H9 (cell line): ENCODE measurements at regions not wholly inside any gene's neighbourhood (a gene's known extent, or its start where the extent isn't known, plus 50 kb on each side); places are given as distances from the start of the nearest gene placed in this dataset.

Experiments used
- DNase-seq: peaks from one replicate; pipeline ENCODE4 v3.0.0-alpha.2; 2017
- H2AFZ ChIP-seq: one replicate; pipeline ENCODE4 v1.6.1; 2013; ENCODE audit warnings: mild to moderate bottlenecking, low read length, control low read depth, moderate library complexity
- H2AK5ac ChIP-seq: 2 replicates; pipeline ENCODE4 v1.6.1; 2013; ENCODE audit warnings: low read length, control low read depth, mixed read lengths; ENCODE audit not compliant: insufficient read length
- H2BK120ac ChIP-seq: one replicate; pipeline ENCODE4 v1.6.1; 2013; ENCODE audit warnings: low read depth, mild to moderate bottlenecking, low read length, control low read depth, inconsistent platforms; ENCODE audit not compliant: poor library complexity, severe bottlenecking
- H2BK12ac ChIP-seq: 2 replicates; pipeline ENCODE4 v1.6.1; 2013; ENCODE audit warnings: low read length, control low read depth, mixed read lengths, low read depth; ENCODE audit not compliant: insufficient read length
- H2BK15ac ChIP-seq: 2 replicates; pipeline ENCODE4 v1.6.1; 2013; ENCODE audit warnings: low read depth, low read length, control low read depth
- H2BK20ac ChIP-seq: one replicate; pipeline ENCODE4 v1.6.1; 2013; ENCODE audit warnings: low read depth, mild to moderate bottlenecking, low read length, control low read depth, inconsistent platforms; ENCODE audit not compliant: poor library complexity, severe bottlenecking
- H2BK5ac ChIP-seq: 2 replicates; pipeline ENCODE4 v1.6.1; 2013; ENCODE audit warnings: low read length, control low read depth, mixed read lengths; ENCODE audit not compliant: insufficient read length
- H3K14ac ChIP-seq: 2 replicates; pipeline ENCODE4 v1.6.1; 2013; ENCODE audit warnings: low read length, control low read depth; ENCODE audit not compliant: insufficient read depth
- H3K18ac ChIP-seq: 2 replicates; pipeline ENCODE4 v1.6.1; 2013; ENCODE audit warnings: low read depth, mild to moderate bottlenecking, mixed read lengths, low read length, control low read depth; ENCODE audit not compliant: insufficient read length
- H3K23ac ChIP-seq: 2 replicates; pipeline ENCODE4 v1.6.1; 2013; ENCODE audit warnings: low read length, control low read depth, mixed read lengths, low read depth; ENCODE audit not compliant: insufficient read length
- H3K23me2 ChIP-seq: 2 replicates; pipeline ENCODE4 v1.6.1; 2013; ENCODE audit warnings: low read depth, mild to moderate bottlenecking, mixed read lengths, low read length, control low read depth; ENCODE audit not compliant: insufficient read length, poor library complexity, severe bottlenecking
- H3K27ac ChIP-seq: 2 replicates; pipeline ENCODE4 v1.5.1; 2013; ENCODE audit warnings: low read length, control low read depth, mixed read lengths, low read depth; ENCODE audit not compliant: insufficient read length
- H3K27me3 ChIP-seq: 2 replicates; pipeline ENCODE4 v1.6.1; 2013; ENCODE audit warnings: low read length, control low read depth, inconsistent platforms; ENCODE audit not compliant: insufficient read depth
- H3K4ac ChIP-seq: 2 replicates; pipeline ENCODE4 v1.6.1; 2013; ENCODE audit warnings: low read depth, mild to moderate bottlenecking, control low read depth, inconsistent platforms, low read length, moderate library complexity
- H3K4me1 ChIP-seq: 2 replicates; pipeline ENCODE4 v1.6.1; 2013; ENCODE audit warnings: low read length, control low read depth, inconsistent platforms; ENCODE audit not compliant: insufficient read depth
- H3K4me2 ChIP-seq: 2 replicates; pipeline ENCODE4 v1.6.1; 2013; ENCODE audit warnings: low read length, control low read depth, mixed read lengths; ENCODE audit not compliant: insufficient read length, insufficient read depth
- H3K56ac ChIP-seq: 2 replicates; pipeline ENCODE4 v1.6.1; 2013; ENCODE audit warnings: low read depth, mild to moderate bottlenecking, mixed read lengths, low read length, control low read depth; ENCODE audit not compliant: insufficient read length
- H3K79me1 ChIP-seq: 2 replicates; pipeline ENCODE4 v1.6.1; 2013; ENCODE audit warnings: low read depth, mild to moderate bottlenecking, moderate library complexity, low read length, control low read depth, inconsistent platforms; ENCODE audit not compliant: insufficient read depth, poor library complexity, severe bottlenecking
- H3K79me2 ChIP-seq: 2 replicates; pipeline ENCODE4 v1.6.1; 2013; ENCODE audit warnings: low read length, control low read depth, inconsistent platforms; ENCODE audit not compliant: insufficient read depth
- H3K9ac ChIP-seq: 2 replicates; pipeline ENCODE4 v1.6.1; 2013; ENCODE audit warnings: low read length, control low read depth, mixed read lengths; ENCODE audit not compliant: insufficient read length; ENCODE audit errors: extremely low read depth
- H3K9me3 ChIP-seq: one replicate; pipeline ENCODE4 v1.6.1; 2013; ENCODE audit warnings: low read depth, low read length, inconsistent platforms; ENCODE audit not compliant: control insufficient read depth
- H3T11ph ChIP-seq: one replicate; pipeline ENCODE4 v1.6.1; 2013; ENCODE audit warnings: mild to moderate bottlenecking, low read length, control low read depth, inconsistent platforms
- H4K20me1 ChIP-seq: one replicate; pipeline ENCODE4 v1.6.1; 2013; ENCODE audit not compliant: control insufficient read depth, insufficient read length, insufficient read depth
- H4K5ac ChIP-seq: 2 replicates; pipeline ENCODE4 v1.6.1; 2013; ENCODE audit warnings: low read depth, mild to moderate bottlenecking, mixed read lengths, low read length, control low read depth; ENCODE audit not compliant: insufficient read length
- H4K8ac ChIP-seq: replicated peaks from 2 replicates; pipeline ENCODE4 v1.6.1; 2013; ENCODE audit warnings: low read length, control low read depth, mixed read lengths, low read depth; ENCODE audit not compliant: insufficient read length
- H4K91ac ChIP-seq: 2 replicates; pipeline ENCODE4 v1.6.1; 2013; ENCODE audit warnings: low read depth, mild to moderate bottlenecking, moderate library complexity, mixed read lengths, low read length, control low read depth; ENCODE audit not compliant: insufficient read length
- H3K27ac Mint-ChIP-seq, 3 experiments: 2 replicates in 2 of 3; 3 replicates in 1 of 3; pipeline ENCODE4 v1.8.0; 2020 to 2021; ENCODE audit warnings: mixed read lengths in 3 of 3, mild to moderate bottlenecking in 1 of 3, moderate library complexity in 1 of 3
- H3K27me3 Mint-ChIP-seq: 2 replicates; pipeline ENCODE4 v1.8.0; 2021; ENCODE audit warnings: low read depth, mild to moderate bottlenecking, moderate library complexity, mixed read lengths
- H3K36me3 Mint-ChIP-seq, 3 experiments: 2 replicates in 2 of 3; 3 replicates in 1 of 3; pipeline ENCODE4 v1.8.0; 2020 to 2021; ENCODE audit warnings: low read depth in 3 of 3, mixed read lengths in 3 of 3; ENCODE audit not compliant: insufficient read depth in 1 of 3
- H3K4me1 Mint-ChIP-seq, 2 experiments: 2 replicates each; pipeline ENCODE4 v1.8.0; 2020; ENCODE audit warnings: mixed read lengths in 2 of 2
- H3K4me3 Mint-ChIP-seq, 2 experiments: 2 replicates in 1 of 2; 3 replicates in 1 of 2; pipeline ENCODE4 v1.8.0; 2020 to 2021; ENCODE audit warnings: mild to moderate bottlenecking in 2 of 2, mixed read lengths in 2 of 2, moderate library complexity in 1 of 2
- H3K9me3 Mint-ChIP-seq, 2 experiments: 2 replicates in 1 of 2; 3 replicates in 1 of 2; pipeline ENCODE4 v1.8.0; 2020; ENCODE audit warnings: mild to moderate bottlenecking in 2 of 2, mixed read lengths in 2 of 2, moderate library complexity in 1 of 2
- CTCF ChIP-seq: fragments of 200-600 bp; sonication (generic); conservative IDR thresholded peaks from 3 replicates; pipeline ENCODE4 v1.8.0; 2021; ENCODE audit warnings: antibody characterized with exemption, mild to moderate bottlenecking
- WGBS: extraction: QIAGEN DNeasy Blood & Tissue Kit; methylation state at CpG from one replicate; pipeline ENCODE4 v1.1.7; 2013; ENCODE audit warnings: missing lambda C conversion rate, low lambda C conversion rate, mixed read lengths; ENCODE audit not compliant: insufficient read length; ENCODE audit errors: extremely low coverage; 5-methylcytosine and 5-hydroxymethylcytosine counted together

- Histone ChIP-seq H3K27me3 (no peaks in the 10 kb centered on the region), H3K4ac (no peak overlapping the region), H3K4me2 (no peak overlapping the region), H3K18ac (no peak overlapping the region), H3K79me2 (no peaks in the 10 kb centered on the region), H4K5ac (no peak overlapping the region), H3K23me2 (no peaks in the 10 kb centered on the region), H3K23ac (no peak overlapping the region), H3K14ac (no peak overlapping the region), H4K91ac (no peak overlapping the region), H2BK20ac (no peak overlapping the region), H3K79me1 (no peaks in the 10 kb centered on the region), H2AFZ (no peak overlapping the region), H2BK15ac (no peak overlapping the region), H3K9me3 (no peaks in the 10 kb centered on the region), H2AK5ac (no peak overlapping the region), H3K4me1 (no peaks in the 10 kb centered on the region; the same call in 1 of the 2 replicates), H2BK12ac (no peak overlapping the region), H4K20me1 (no peaks in the 10 kb centered on the region), H4K8ac (no peak overlapping the region), H3K56ac (no peak overlapping the region), H3K27ac (no peak overlapping the region), H2BK5ac (no peak overlapping the region), H2BK120ac (no peak overlapping the region), H3T11ph (no peak overlapping the region), H3K9ac (no peak overlapping the region)
- Mint-ChIP-seq H3K4me1 (peaks cover 27 to 33% of the 10 kb centered on the region in 2 experiments), H3K27me3 (no peaks in the 10 kb centered on the region), H3K27ac (no peak overlapping the region), H3K9me3 (no peaks in the 10 kb centered on the region), H3K36me3 (no peaks in the 10 kb centered on the region), H3K4me3 (no peak overlapping the region)
- DNase-seq, result no peak
- WGBS, result no CpG with 5 or more reads among the region's 2 CpGs
- TF ChIP-seq CTCF, result no peak
These were observed 71.1 kb upstream of the DPT start for GRCh38 chr1:168799927-168800605.
